IPS-18c (cell line): ENCODE measurements at regions not wholly inside any gene's neighbourhood (a gene's known extent, or its start where the extent isn't known, plus 50 kb on each side); places are given as distances from the start of the nearest gene placed in this dataset.
A peak's percentile ranks its signal among the peaks of the same experiment; 100 is the strongest.
"Not testable (repeated sequence)": the region's sequence is repeated elsewhere in the genome, so short reads cannot be mapped to it uniquely, and the experiment has no call there.

Source experiments
- H3K4me3 ChIP-seq: 2 replicates; pipeline ENCODE4 v1.7.0; 2013; ENCODE audit warnings: low read depth, mild to moderate bottlenecking, low read length, moderate library complexity; ENCODE audit not compliant: insufficient read depth
- H3K9me3 ChIP-seq: one replicate; pipeline ENCODE4 v1.6.1; 2013; ENCODE audit warnings: mild to moderate bottlenecking, low read length, moderate library complexity; ENCODE audit not compliant: control insufficient read depth, insufficient read depth

DNA sequence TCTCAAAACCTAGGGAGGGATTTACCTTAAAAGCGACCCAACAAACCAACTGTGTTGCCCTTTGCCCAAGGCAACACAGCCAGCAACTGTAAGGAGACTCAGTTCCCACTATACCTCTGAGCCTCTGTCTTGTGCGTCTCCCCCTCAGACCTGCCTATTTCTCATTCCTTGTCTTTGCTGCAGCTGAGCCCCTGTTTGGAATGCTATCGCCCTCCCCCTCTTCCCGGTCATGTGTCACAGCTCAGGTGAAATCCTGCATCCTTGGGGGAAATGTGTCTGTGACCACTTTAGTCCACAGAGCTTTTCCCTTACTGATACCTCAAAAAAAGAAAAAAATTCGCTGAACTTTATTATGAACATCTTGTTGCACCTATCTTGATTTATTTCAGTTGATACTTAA, 52.0 kb upstream of the LRIG1 start:
- Histone ChIP-seq H3K9me3 (no peaks in the 10 kb centered on the region), H3K4me3 (no peak overlapping the region)

- Histone ChIP-seq H3K4me3 (no peak overlapping the region), H3K9me3 (peaks cover 3% of the 10 kb centered on the region)
Observed at GRCh38 chr3:66553441-66554113, 52.8 kb upstream of the LRIG1 start.

- peaks cover 3% of the 10 kb centered on the region for H3K9me3 ChIP-seq
- no peak overlapping the region for H3K4me3 ChIP-seq
Observed at GRCh38 chr3:66554178-66554577, 53.4 kb upstream of the LRIG1 start.

DNA sequence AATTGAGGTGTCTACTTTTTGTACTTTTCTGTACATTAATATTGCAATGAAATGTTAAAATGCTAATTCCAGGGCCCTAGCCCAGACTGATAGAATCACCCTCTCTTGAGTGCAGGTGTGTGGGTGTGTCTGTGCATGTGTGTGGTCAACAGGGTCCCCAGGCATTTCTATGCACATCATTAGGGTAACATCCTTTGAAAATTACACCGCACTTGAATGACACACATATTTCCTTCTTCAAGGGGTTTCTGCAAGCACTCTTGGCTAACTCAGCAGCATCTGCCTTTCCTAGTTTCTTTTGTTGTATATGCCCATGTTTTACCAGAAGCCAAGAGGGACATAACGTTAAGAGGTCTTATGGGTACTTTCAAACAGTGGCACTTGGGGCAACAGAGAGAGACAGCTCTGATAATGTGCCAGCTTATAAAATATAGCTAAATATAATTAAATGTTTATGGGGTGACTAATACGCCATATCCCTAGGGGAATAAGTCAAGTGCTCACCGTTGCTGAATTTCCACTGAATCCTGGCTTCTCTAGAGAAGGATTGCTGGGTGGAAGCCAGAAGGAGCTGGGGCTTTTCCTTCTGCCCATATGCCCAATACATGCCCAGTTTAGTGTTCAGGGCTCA, 54.5 kb upstream of the LRIG1 start:
- no peak overlapping the region for H3K4me3 ChIP-seq
- peaks cover 7% of the 10 kb centered on the region for H3K9me3 ChIP-seq

GRCh38 chr3:66557170-66557569, 56.3 kb upstream of the LRIG1 start:
- Histone ChIP-seq H3K9me3 (peaks cover 12% of the 10 kb centered on the region), H3K4me3 (no peak overlapping the region)

DNA sequence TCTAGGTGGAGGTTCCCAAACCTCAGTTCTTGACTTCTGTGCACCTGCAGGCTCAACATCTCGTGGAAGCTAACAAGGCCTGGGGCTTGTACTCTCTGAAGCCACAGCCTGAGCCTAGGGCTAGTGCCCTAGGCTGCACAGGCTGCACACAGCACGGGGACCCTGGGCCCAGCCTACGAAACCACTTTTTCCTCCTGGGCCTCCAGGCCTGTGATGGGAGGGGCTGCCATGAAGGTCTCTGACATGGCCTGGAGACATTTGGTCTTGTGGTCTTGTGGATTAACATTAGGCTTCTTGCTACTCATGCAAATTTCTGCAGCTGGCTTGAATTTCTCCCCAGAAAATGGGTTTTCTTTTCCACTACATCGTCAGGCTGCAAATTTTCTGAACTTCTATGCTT, 59.1 kb upstream of the LRIG1 start:
- H3K4me3 ChIP-seq: not testable (repeated sequence)

GRCh38 chr3:66561367-66561766, 60.5 kb upstream of the LRIG1 start:
- H3K9me3 ChIP-seq: peaks cover 17% of the 10 kb centered on the region

More for the DNA sequence above, 59.1 kb upstream of the LRIG1 start:
- peaks cover 15% of the 10 kb centered on the region for H3K9me3 ChIP-seq

DNA sequence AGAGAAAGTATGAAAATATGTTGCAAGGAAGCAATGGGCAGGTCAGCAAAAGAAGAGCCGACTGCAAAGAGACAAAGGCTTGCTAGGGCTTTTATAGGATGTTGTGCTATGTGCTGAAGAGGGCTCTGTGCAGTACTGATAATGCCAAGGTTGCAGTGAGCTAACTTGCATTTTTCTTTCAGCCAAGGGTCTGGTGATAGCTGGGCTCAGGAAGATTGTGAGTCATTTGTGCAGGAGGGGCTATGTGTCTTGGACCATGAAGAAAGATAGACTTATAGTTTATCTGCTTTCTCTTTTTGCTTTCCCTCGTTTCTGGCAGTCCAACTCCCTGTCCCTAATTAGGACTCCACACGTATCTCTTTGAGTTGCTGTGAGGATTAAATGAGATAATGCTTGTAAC, 64.5 kb upstream of the LRIG1 start:
- no peak overlapping the region for H3K4me3 ChIP-seq
- H3K9me3 ChIP-seq: peaks cover 9% of the 10 kb centered on the region

More at GRCh38 chr3:66561367-66561766, 60.5 kb upstream of the LRIG1 start:
- no peak overlapping the region for H3K4me3 ChIP-seq

DNA sequence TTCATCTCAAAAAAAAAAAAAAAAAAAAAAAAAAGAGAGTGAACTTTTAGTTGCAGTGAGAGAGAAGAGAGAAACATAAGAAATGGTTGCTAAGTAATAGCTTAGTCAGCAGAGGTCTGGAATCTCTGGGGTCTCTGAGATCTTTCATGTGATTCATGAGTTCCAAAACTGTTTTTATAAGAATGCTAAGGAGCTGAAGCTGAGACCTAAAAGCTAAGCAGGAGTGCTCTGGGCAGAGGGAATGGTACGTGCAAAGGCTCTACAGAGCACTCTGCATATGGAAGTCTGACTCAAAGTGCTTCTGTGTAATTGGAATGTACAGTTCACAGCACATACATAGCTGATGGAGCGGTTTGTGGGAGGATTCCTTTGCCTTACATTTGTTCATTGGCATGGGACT, 66.3 kb upstream of the LRIG1 start:
- Histone ChIP-seq H3K9me3 (peaks cover 5% of the 10 kb centered on the region), H3K4me3 (no peak overlapping the region)

GRCh38 chr3:66572090-66572675, 71.4 kb upstream of the LRIG1 start:
- Histone ChIP-seq H3K9me3 (no peaks in the 10 kb centered on the region), H3K4me3 (no peak overlapping the region)

DNA sequence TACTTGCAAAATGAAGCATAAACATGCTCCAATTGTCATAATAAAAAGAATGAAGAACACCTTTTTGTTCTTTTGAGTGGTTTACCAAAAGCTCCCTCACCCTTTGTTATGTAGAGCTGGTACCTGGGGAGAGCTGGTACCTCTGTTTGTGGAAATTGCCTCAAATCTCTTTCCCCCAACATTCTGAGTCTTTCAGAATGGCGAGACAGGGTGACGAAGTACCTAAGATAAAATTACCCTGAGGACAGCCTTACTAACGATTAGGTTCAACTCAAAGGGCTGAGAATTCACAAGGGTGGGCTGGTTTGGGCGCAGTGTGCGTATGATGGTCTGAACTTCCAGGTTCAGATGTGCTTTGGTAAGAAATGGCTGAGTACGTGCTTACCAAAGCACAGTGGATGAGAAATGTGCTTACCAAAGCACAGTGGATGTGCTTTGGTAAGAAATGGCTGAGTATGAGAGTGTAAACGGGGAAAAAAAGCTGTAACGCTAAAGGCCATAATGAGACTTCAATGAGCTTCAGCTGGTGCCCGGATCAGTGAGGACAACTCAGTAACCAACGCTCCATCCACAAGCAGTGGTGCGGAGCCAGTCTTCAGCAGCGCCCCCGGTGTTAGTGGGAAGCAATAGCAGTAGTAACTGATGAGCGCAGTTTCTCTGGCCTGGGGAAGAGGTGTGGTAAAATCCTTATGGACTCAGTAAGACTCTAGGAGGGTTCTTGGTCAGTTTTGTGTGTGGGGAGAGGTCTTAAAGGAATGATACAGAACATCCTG, 72.3 kb upstream of the LRIG1 start:
- peak overlapping the region; percentile 21; the same call in 1 of the 2 replicates for H3K4me3 ChIP-seq

GRCh38 chr3:66574091-66574490, 73.3 kb upstream of the LRIG1 start:
- no peak overlapping the region for H3K4me3 ChIP-seq
- peaks cover 2% of the 10 kb centered on the region for H3K9me3 ChIP-seq

More for the DNA sequence above, 72.3 kb upstream of the LRIG1 start:
- no peaks in the 10 kb centered on the region for H3K9me3 ChIP-seq

- Histone ChIP-seq H3K9me3 (peaks cover 4% of the 10 kb centered on the region), H3K4me3 (no peak overlapping the region)
Observed at GRCh38 chr3:66577426-66578203, 76.8 kb upstream of the LRIG1 start.

GRCh38 chr3:66581256-66581655, 80.4 kb upstream of the LRIG1 start:
- H3K4me3 ChIP-seq: no peak overlapping the region
- peaks cover 4% of the 10 kb centered on the region for H3K9me3 ChIP-seq

- H3K9me3 ChIP-seq: peaks cover 4% of the 10 kb centered on the region
- H3K4me3 ChIP-seq: no peak overlapping the region
Observed at GRCh38 chr3:66582721-66583423, 82.0 kb upstream of the LRIG1 start.

DNA sequence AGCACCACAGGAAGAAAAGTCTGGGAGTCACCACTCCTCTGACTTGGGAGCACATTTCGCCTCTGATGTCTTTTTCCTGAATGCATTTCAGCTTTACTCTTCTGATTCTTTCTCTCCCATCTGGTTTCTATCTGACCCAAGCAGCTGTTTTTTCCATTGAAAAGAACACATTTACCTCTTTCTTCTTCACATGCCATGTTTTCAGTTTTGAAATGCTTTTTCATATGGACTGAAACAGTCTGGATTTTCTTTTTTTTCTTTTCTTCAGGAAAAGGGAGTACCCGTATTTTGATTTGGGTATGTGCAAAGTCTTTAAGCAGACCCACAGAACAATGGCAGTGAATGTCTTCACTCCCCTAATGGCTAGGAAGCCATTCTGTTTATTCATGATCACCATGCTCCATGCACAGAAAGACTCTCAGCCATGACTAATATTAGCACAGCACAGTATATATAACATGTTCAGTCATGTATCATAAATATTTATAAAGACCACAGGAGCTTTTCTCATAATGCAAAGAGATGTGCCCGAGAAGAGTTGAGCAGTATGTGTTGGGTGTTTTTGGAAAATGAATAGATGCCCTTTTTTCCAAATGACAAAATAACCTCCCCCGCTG, 82.7 kb upstream of the LRIG1 start:
- Histone ChIP-seq H3K4me3 (no peak overlapping the region), H3K9me3 (peaks cover 4% of the 10 kb centered on the region)
